BLaER1 (cell line): ENCODE measurements at regions not wholly inside any gene's neighbourhood (a gene's known extent, or its start where the extent isn't known, plus 50 kb on each side); places are given as distances from the start of the nearest gene placed in this dataset.

Experiments used
- H3K27ac ChIP-seq: shearing (Covaris generic); formaldehyde crosslinking; 2 replicates; pipeline ENCODE4 v1.8.1; 2022
- H3K27me3 ChIP-seq: shearing (Covaris generic); formaldehyde crosslinking; 2 replicates; pipeline ENCODE4 v1.8.1; 2022
- H3K36me3 ChIP-seq: shearing (Covaris generic); formaldehyde crosslinking; 2 replicates; pipeline ENCODE4 v1.8.1; 2022
- H3K4me1 ChIP-seq: shearing (Covaris generic); formaldehyde crosslinking; 2 replicates; pipeline ENCODE4 v1.8.1; 2022
- H3K4me2 ChIP-seq: shearing (Covaris generic); formaldehyde crosslinking; 2 replicates; pipeline ENCODE4 v1.8.1; 2022
- H3K4me3 ChIP-seq: shearing (Covaris generic); formaldehyde crosslinking; 2 replicates; pipeline ENCODE4 v1.8.1; 2022
- H3K9ac ChIP-seq: shearing (Covaris generic); formaldehyde crosslinking; 2 replicates; pipeline ENCODE4 v1.8.1; 2022
- H3K9me3 ChIP-seq: shearing (Covaris generic); formaldehyde crosslinking; 2 replicates; pipeline ENCODE4 v1.8.1; 2022
- H4K20me1 ChIP-seq: shearing (Covaris generic); formaldehyde crosslinking; 2 replicates; pipeline ENCODE4 v1.8.1; 2022
- Cebpa-rat ChIP-seq: shearing (Covaris generic); IDR thresholded peaks from 2 replicates; pipeline ENCODE4 v1.8.1; 2022

DNA sequence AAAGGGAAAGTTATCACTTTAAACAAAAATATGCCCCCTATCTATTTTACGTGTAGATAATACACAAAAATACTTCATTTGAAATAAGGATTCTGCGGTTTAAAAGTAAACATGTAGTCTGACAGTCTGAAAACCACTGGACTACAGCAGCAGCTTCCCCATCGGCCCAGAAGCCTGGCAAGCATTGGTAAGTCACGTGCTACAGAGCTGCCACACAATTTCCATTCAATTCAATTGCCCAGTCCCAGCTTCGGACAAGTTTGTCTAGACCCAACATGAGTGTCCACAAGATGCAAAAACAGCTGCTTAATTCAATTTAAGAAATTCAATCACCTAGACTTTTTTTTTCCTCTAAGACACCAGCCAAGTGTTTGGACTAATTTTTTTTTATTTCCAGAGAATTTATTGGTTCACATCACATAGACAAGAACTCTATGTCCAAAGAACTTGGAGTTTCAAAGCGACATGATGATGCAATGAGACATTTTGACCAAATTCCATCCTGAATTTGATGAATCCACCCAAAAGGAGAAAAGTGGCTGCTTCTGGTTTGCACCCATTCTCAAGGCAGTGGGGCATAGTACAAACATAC, 458.9 kb downstream of the COG6 start:
- Histone ChIP-seq H3K27ac (no peak overlapping the region), H3K4me1 (no peaks in the 10 kb centered on the region), H3K9ac (no peak overlapping the region), H3K27me3 (no peaks in the 10 kb centered on the region), H3K9me3 (no peaks in the 10 kb centered on the region; the same call in 1 of the 2 replicates), H3K4me2 (no peak overlapping the region), H4K20me1 (no peaks in the 10 kb centered on the region), H3K4me3 (no peak overlapping the region), H3K36me3 (no peaks in the 10 kb centered on the region)
- TF ChIP-seq Cebpa-rat: no peak

DNA sequence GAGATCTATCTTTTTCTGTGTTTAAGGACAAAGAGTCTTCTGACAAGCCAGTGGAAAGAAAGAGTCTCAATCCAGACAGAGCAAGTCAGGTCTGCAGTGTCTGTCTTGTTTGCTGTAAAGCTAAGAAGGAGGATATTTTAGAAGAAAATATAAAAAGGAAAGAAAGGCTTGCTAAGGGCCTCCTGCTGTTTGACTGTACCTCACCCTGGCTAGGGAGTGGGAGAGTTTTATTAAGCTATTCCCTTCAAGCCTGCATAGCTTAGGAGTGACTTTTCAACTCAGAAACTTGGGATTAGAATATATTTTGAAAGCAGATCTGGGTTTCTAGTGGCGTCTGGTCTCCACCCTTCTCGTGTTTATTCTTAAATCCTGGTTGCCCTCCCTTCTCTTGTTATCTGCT, 460.0 kb downstream of the COG6 start:
- Histone ChIP-seq H3K27ac (no peak overlapping the region), H3K9me3 (no peaks in the 10 kb centered on the region; the same call in 1 of the 2 replicates), H3K4me1 (no peaks in the 10 kb centered on the region), H3K4me2 (no peak overlapping the region), H3K36me3 (no peaks in the 10 kb centered on the region), H4K20me1 (no peaks in the 10 kb centered on the region), H3K27me3 (no peaks in the 10 kb centered on the region), H3K9ac (no peak overlapping the region), H3K4me3 (no peak overlapping the region)
- no peak for TF ChIP-seq Cebpa-rat

DNA sequence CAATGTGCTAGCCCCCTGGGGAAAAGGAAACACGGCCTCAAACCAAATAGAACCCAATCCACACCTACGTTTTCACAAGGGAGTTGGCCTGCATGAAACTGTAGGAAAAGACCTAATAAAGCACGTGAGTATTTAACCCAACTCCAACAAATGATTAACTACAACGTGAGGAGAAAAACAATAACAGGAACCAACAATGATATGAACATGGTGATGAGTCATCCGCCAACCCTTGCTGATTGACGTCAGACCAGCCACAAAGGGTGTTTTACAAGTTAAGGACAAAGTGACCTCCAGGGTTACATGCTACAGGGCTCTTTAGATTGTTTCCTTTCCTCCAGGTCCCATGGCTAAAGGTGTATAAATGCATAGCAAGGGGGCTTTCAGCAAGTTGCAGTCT, 460.5 kb downstream of the COG6 start:
- Histone ChIP-seq H3K4me3 (no peak overlapping the region), H3K36me3 (no peaks in the 10 kb centered on the region), H3K9me3 (no peaks in the 10 kb centered on the region; the same call in 1 of the 2 replicates), H3K9ac (no peak overlapping the region), H3K4me2 (no peak overlapping the region), H3K4me1 (no peaks in the 10 kb centered on the region), H3K27me3 (no peaks in the 10 kb centered on the region), H3K27ac (no peak overlapping the region), H4K20me1 (no peaks in the 10 kb centered on the region)
- no peak for TF ChIP-seq Cebpa-rat

DNA sequence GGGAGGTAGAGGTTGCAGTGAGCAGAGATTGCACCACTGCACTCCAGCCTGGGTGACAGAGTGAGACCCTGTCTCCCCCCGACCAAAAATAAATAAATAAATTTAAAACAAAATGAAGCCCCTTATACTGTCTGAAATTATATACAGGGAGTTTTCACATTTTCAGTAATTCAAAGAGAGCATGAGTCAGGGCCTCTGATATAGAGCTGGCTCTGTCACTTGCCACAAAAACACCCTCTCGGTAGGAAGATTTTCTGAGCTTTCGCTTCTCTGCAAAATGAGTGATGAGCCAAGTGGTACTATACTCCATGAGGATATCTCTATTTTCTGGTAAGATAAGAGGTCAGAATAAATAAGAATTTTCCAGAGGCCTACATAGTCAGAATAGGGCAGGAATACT, 462.9 kb downstream of the COG6 start:
- no peak for TF ChIP-seq Cebpa-rat
- H3K27ac ChIP-seq: no peak overlapping the region
- no peaks in the 10 kb centered on the region for H3K27me3 ChIP-seq
- no peak overlapping the region for H3K4me2 ChIP-seq
- no peaks in the 10 kb centered on the region; the same call in 1 of the 2 replicates for H3K9me3 ChIP-seq
- no peaks in the 10 kb centered on the region for H4K20me1 ChIP-seq
- H3K4me1 ChIP-seq: no peaks in the 10 kb centered on the region
- no peak overlapping the region for H3K9ac ChIP-seq
- H3K36me3 ChIP-seq: no peaks in the 10 kb centered on the region
- no peak overlapping the region for H3K4me3 ChIP-seq

DNA sequence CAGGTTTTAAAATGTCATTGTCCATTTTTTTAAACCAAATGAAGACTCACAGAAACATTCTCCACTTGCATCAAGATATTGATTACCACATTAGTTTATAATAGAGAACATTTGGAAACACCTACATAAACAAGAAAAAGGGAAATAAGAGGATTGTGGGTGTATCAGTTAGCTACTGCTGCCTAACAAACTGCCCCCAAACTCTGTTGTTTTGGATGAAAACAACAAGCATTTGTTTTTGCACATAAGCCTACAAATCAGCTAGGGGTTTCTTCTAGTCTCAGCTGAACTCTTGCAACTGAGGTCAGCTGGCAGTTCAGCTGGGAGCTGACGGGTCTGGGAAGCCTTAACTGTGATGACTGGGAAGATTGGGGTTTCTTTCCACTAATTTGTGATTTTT, 464.4 kb downstream of the COG6 start:
- no peak overlapping the region for H3K27ac ChIP-seq

DNA sequence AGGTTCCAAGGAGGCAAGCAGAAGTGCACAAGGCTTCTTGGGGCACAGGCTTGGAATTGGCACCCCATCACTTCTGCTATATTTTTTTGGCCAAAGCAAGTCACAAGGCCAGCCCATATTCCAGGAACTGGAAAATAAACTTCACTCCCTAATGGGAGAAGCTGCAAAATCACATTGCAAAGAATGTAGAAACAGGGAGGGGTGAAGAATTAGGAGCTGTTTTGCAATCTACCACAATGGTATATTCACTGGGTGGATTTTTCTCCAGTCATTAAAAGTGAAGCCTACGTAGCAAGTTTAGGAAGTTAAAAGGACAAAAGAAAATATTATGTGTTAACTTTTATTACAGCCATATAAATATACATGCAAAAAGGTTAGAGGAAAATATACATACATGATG, 464.8 kb downstream of the COG6 start:
- no peak overlapping the region for H3K4me2 ChIP-seq
- no peaks in the 10 kb centered on the region; the same call in 1 of the 2 replicates for H3K9me3 ChIP-seq
- TF ChIP-seq Cebpa-rat: no peak
- no peak overlapping the region for H3K4me3 ChIP-seq
- no peaks in the 10 kb centered on the region for H3K36me3 ChIP-seq
- H3K27me3 ChIP-seq: no peaks in the 10 kb centered on the region
- H3K27ac ChIP-seq: no peak overlapping the region
- no peak overlapping the region for H3K9ac ChIP-seq
- H4K20me1 ChIP-seq: no peaks in the 10 kb centered on the region
- H3K4me1 ChIP-seq: peaks cover 3% of the 10 kb centered on the region

More for the DNA sequence above, 464.4 kb downstream of the COG6 start:
- H3K4me1 ChIP-seq: no peaks in the 10 kb centered on the region
- H3K9ac ChIP-seq: no peak overlapping the region
- no peak overlapping the region for H3K4me2 ChIP-seq
- no peaks in the 10 kb centered on the region for H3K36me3 ChIP-seq
- H3K9me3 ChIP-seq: no peaks in the 10 kb centered on the region; the same call in 1 of the 2 replicates
- no peak for TF ChIP-seq Cebpa-rat
- no peak overlapping the region for H3K4me3 ChIP-seq
- H4K20me1 ChIP-seq: no peaks in the 10 kb centered on the region
- H3K27me3 ChIP-seq: no peaks in the 10 kb centered on the region

DNA sequence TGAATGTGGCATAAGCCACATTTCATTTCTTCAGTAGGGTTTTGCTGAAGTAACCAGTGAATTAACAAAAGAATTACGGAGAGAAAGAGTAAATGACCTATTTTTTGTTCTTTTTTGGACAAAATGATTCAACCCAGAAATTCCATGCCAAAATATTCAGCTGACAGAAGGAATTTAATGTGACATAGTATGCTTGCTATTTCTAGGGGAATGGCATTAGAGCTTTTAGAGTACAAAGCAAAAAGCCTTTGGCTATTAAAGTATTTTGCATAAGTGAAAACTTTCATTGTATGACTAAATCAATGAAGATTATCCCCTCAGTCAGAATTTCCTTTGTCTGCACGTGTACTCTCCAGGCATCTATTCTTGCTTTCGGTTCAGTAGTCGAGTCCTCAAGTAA, 465.3 kb downstream of the COG6 start:
- Histone ChIP-seq H3K4me1 (peaks cover 7% of the 10 kb centered on the region), H3K27me3 (no peaks in the 10 kb centered on the region), H4K20me1 (no peaks in the 10 kb centered on the region), H3K36me3 (no peaks in the 10 kb centered on the region), H3K4me2 (no peak overlapping the region), H3K9me3 (no peaks in the 10 kb centered on the region; the same call in 1 of the 2 replicates), H3K27ac (no peak overlapping the region), H3K9ac (no peak overlapping the region), H3K4me3 (no peak overlapping the region)
- no peak for TF ChIP-seq Cebpa-rat

DNA sequence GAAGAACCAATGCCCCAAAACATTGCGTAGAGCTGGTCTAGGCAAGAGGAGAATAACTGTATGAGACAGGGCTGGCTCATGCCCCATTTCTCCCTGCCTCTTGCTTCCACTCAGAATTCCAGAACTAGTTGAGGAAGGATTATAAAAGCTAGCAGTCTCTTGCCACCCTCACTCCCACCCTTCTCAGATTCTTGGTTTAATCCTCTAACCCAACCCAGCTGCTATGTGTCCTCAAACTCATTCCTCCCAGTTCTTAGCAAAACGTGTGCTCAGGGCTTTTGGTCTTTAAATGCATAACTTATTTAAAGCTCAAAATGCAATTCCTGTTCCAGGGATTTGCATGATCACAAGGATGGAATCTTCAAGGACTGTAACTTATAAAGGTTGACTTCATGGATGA, 466.3 kb downstream of the COG6 start:
- Histone ChIP-seq H3K4me1 (peaks cover 17% of the 10 kb centered on the region), H3K4me3 (no peak overlapping the region), H3K9ac (no peak overlapping the region), H4K20me1 (no peaks in the 10 kb centered on the region), H3K36me3 (no peaks in the 10 kb centered on the region), H3K9me3 (no peaks in the 10 kb centered on the region; the same call in 1 of the 2 replicates), H3K27ac (no peak overlapping the region), H3K4me2 (no peak overlapping the region), H3K27me3 (no peaks in the 10 kb centered on the region)
- no peak for TF ChIP-seq Cebpa-rat

DNA sequence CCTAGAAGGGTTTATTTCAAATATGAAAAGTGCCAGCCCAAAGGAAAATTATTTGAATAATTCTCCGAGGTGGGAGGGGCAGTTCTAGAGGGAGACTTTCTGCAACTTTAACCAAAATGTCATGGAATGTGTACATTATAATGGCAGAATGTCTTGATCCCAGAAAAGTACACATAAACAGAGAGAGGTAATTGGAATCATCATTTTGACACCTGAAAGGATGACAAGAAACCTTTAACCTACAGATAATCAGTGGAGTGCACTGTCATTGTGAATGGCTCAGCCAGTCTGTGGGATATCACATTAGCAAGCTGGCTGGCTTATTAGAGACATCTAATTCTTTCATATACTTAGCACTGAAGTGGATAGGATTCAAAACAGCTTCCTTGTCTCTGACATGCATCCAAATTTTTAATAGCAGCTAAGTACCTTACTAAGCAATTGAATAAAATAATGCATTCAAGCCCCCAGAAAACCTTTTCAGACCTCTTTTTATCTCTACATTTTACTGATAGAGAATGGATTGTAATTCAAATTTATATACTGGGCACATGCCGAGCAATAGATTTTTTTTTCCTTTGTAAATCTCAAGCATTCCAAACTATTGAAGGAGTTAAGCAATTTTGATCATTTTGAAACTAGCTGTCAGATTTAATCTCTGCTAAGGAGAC, 468.6 kb downstream of the COG6 start:
- Histone ChIP-seq H3K4me1 (peaks cover 34% of the 10 kb centered on the region), H3K9ac (no peak overlapping the region), H3K4me2 (no peak overlapping the region)

DNA sequence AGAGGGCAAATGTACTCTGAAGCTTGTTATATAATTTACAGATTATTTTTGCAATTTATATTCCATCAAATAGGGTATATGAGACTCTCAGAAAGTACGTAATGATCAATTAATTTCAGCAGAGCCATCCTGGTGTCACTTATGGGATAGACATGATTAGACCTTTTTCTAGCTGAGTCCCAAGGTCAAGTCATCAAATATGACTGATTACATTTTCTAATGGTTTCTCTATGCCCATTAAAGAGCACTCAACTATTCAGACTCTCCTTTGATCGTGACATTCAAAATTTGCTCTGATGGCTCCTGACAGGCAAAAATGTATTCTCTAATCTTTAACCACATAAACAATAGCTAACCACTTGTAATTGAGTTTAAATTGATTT, 469.2 kb downstream of the COG6 start:
- no peaks in the 10 kb centered on the region for H3K36me3 ChIP-seq
- TF ChIP-seq Cebpa-rat: no peak
- H3K9ac ChIP-seq: no peak overlapping the region
- H3K4me2 ChIP-seq: no peak overlapping the region
- peaks cover 10% of the 10 kb centered on the region for H3K9me3 ChIP-seq
- H3K4me1 ChIP-seq: peaks cover 34% of the 10 kb centered on the region
- no peak overlapping the region for H3K4me3 ChIP-seq
- H3K27me3 ChIP-seq: no peaks in the 10 kb centered on the region
- H3K27ac ChIP-seq: no peak overlapping the region
- no peaks in the 10 kb centered on the region for H4K20me1 ChIP-seq

More for the DNA sequence above, 468.6 kb downstream of the COG6 start:
- H3K36me3 ChIP-seq: no peaks in the 10 kb centered on the region
- no peak overlapping the region for H3K4me3 ChIP-seq
- H3K27ac ChIP-seq: no peak overlapping the region
- no peaks in the 10 kb centered on the region for H4K20me1 ChIP-seq
- no peak for TF ChIP-seq Cebpa-rat
- peaks cover 5% of the 10 kb centered on the region for H3K9me3 ChIP-seq
- H3K27me3 ChIP-seq: no peaks in the 10 kb centered on the region
